ENCODE measurements at regions not wholly inside any gene's neighbourhood (a gene's known extent, or its start where the extent isn't known, plus 50 kb on each side); places are given as distances from the start of the nearest gene placed in this dataset.

DNA sequence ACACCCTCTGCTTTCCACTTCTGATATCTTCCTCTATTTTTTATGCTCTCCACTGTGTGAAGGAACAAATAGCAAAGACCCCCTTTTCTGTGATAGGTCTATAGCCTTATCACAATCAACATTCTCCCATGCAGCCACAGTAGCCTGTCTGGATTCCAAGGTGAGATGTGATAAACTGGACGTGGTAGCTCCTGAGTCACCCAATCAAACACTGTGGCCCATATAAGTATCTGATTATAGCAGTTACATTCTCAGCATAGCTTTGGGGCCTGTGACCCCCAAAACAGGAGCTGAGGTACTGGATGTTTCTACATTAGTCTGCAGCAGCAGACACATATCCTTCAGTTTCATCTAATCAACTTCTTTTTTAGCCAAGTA is 172.7 kb upstream of the IGFBP7 start:
- no peak for DNase-seq
- TF ChIP-seq GATA1 (IDR thresholded peaks at IDR 0.05; ENCODE audit: low read depth, low read length) (no peak), POLR2A (IDR thresholded peaks at IDR 0.05; ENCODE audit: low read length) (no peak)

GRCh38 chr4:57280481-57280880 is 170.3 kb upstream of the IGFBP7 start:
- DNase-seq: no peak

GRCh38 chr4:57278780-57279179 is 168.6 kb upstream of the IGFBP7 start:
- no peak for TF ChIP-seq GATA1 (IDR thresholded peaks at IDR 0.05; ENCODE audit: low read depth, low read length)
- no peak for DNase-seq

More at GRCh38 chr4:57280481-57280880, 170.3 kb upstream of the IGFBP7 start:
- no peak for TF ChIP-seq POLR2A (IDR thresholded peaks at IDR 0.05; ENCODE audit: low read length)
- TF ChIP-seq GATA1 (IDR thresholded peaks at IDR 0.05; ENCODE audit: low read depth, low read length): no peak

- TF ChIP-seq GATA1 (IDR thresholded peaks at IDR 0.05; ENCODE audit: low read depth, low read length) (no peak), POLR2A (IDR thresholded peaks at IDR 0.05; ENCODE audit: low read length) (no peak)
- DNase-seq: no peak
These were observed 163.9 kb upstream of the IGFBP7 start for GRCh38 chr4:57274082-57274481.

DNA sequence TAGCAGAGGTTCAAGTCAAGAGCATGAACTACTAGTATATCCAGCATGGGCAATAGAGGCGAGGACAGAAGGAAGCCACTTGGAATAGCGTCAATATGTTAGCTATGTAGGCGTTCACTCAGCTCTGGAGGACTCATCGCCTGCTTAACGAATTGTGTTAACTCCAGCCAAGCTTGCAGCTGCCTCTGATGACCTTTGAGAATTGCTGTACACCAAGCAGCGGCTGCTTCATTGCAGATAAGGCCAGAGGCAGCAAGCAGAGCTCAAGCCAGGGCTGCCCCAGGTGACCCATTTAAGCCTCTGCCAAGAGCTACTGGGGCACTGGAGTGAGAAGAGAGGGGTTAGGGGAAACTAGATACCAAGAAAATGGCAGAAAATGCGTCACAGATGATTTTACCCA is 160.2 kb upstream of the IGFBP7 start:
- no peak for DNase-seq
- TF ChIP-seq GATA1 (IDR thresholded peaks at IDR 0.05; ENCODE audit: low read depth, low read length): no peak
- no peak for TF ChIP-seq POLR2A (IDR thresholded peaks at IDR 0.05; ENCODE audit: low read length)

- TF ChIP-seq GATA1 (IDR thresholded peaks at IDR 0.05; ENCODE audit: low read depth, low read length): no peak
- no peak for TF ChIP-seq POLR2A (IDR thresholded peaks at IDR 0.05; ENCODE audit: low read length)
- DNase-seq: no peak
These were observed 155.8 kb upstream of the IGFBP7 start for GRCh38 chr4:57265831-57266582.

GRCh38 chr4:57254754-57255153 is 144.6 kb upstream of the IGFBP7 start:
- DNase-seq: no peak
- no peak for TF ChIP-seq GATA1 (IDR thresholded peaks at IDR 0.05; ENCODE audit: low read depth, low read length)
- no peak for TF ChIP-seq POLR2A (IDR thresholded peaks at IDR 0.05; ENCODE audit: low read length)

- TF ChIP-seq GATA1 (IDR thresholded peaks at IDR 0.05; ENCODE audit: low read depth, low read length) (no peak), POLR2A (IDR thresholded peaks at IDR 0.05; ENCODE audit: low read length) (no peak)
- no peak for DNase-seq
These were observed 138.9 kb upstream of the IGFBP7 start for GRCh38 chr4:57249083-57249482.

- TF ChIP-seq POLR2A (IDR thresholded peaks at IDR 0.05; ENCODE audit: low read length) (no peak), GATA1 (IDR thresholded peaks at IDR 0.05; ENCODE audit: low read depth, low read length) (no peak)
- DNase-seq: no peak
These were observed 132.9 kb upstream of the IGFBP7 start for GRCh38 chr4:57243076-57243475.

DNA sequence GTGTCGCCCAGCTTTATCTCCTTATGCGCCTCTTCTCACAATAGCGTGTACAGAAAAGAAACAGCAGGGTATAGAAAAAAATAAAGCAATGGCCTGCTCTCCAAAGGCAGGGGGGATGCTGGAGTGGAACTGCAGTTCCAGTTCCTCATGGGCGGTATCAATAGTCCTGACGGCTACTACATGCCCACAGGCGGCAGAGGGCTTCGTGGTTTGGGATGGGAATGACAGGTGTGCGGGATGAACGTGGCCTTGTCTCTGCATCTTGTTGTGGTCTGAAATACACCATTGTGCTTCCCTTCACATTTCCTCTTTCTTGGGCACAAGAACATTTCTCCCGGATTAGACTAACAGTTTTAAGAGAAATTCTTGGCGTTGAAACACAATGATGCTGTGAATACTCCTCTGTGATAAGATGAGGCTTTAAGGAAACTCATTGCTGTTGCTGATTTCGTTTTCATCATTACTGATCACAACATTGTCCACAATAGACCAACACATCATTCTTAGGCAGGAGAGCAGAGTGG is 124.1 kb upstream of the IGFBP7 start:
- TF ChIP-seq GATA1 (IDR thresholded peaks at IDR 0.05; ENCODE audit: low read depth, low read length) (no peak), POLR2A (IDR thresholded peaks at IDR 0.05; ENCODE audit: low read length) (no peak)
- DNase-seq: no peak

GRCh38 chr4:57233386-57233785 is 123.2 kb upstream of the IGFBP7 start:
- no peak for DNase-seq
- TF ChIP-seq GATA1 (IDR thresholded peaks at IDR 0.05; ENCODE audit: low read depth, low read length) (no peak), POLR2A (IDR thresholded peaks at IDR 0.05; ENCODE audit: low read length) (no peak)

- TF ChIP-seq POLR2A (IDR thresholded peaks at IDR 0.05; ENCODE audit: low read length): no peak
- no peak for TF ChIP-seq GATA1 (IDR thresholded peaks at IDR 0.05; ENCODE audit: low read depth, low read length)
- no peak for DNase-seq
These were observed 121.6 kb upstream of the IGFBP7 start for GRCh38 chr4:57231781-57232180.

GRCh38 chr4:57220734-57221133 is 110.5 kb upstream of the IGFBP7 start:
- no peak for TF ChIP-seq GATA1 (IDR thresholded peaks at IDR 0.05; ENCODE audit: low read depth, low read length)
- TF ChIP-seq POLR2A (IDR thresholded peaks at IDR 0.05; ENCODE audit: low read length): no peak
- no peak for DNase-seq

GRCh38 chr4:57220172-57220571 is 110.0 kb upstream of the IGFBP7 start:
- no peak for DNase-seq
- TF ChIP-seq GATA1 (IDR thresholded peaks at IDR 0.05; ENCODE audit: low read depth, low read length) (no peak), POLR2A (IDR thresholded peaks at IDR 0.05; ENCODE audit: low read length) (no peak)

- TF ChIP-seq POLR2A (IDR thresholded peaks at IDR 0.05; ENCODE audit: low read length) (no peak), GATA1 (IDR thresholded peaks at IDR 0.05; ENCODE audit: low read depth, low read length) (no peak)
- no peak for DNase-seq
These were observed 109.2 kb upstream of the IGFBP7 start for GRCh38 chr4:57219431-57219830.
